ENCODE measurements at regions not wholly inside any gene's neighbourhood (a gene's known extent, or its start where the extent isn't known, plus 50 kb on each side); places are given as distances from the start of the nearest gene placed in this dataset.

- no peak for DNase-seq (ENCODE audit: low read depth)
Measured at GRCh38 chr9:86531273-86531970, 177.2 kb upstream of the TUT7 start.

GRCh38 chr9:86529496-86530275 lies 175.5 kb upstream of the TUT7 start:
- DNase-seq (ENCODE audit: low read depth) = peak; percentile 11

GRCh38 chr9:86526021-86526420 lies 171.8 kb upstream of the TUT7 start:
- no peak for DNase-seq (ENCODE audit: low read depth)

GRCh38 chr9:86525182-86525581 lies 171.0 kb upstream of the TUT7 start:
- DNase-seq (ENCODE audit: low read depth) = no peak

DNA sequence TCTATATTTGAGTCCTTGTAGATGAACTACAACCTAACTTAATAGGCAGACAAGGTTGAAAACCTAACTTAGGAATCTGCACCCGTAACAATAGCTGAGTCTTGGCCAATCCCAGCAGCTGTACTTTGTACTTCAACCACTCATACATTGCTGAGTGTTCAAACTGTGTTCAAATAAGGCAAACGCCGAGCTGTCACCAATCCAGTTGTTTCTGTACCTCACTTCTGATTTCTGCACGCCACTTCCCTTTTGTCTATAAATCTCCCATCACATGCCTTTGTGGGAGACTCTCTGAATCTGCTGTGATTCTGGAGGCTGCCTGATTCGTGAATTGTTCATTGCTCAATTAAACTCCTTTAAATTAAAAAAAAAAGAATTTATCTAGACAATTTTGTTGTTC lies 167.8 kb upstream of the TUT7 start:
- DNase-seq (ENCODE audit: low read depth) = no peak

DNA sequence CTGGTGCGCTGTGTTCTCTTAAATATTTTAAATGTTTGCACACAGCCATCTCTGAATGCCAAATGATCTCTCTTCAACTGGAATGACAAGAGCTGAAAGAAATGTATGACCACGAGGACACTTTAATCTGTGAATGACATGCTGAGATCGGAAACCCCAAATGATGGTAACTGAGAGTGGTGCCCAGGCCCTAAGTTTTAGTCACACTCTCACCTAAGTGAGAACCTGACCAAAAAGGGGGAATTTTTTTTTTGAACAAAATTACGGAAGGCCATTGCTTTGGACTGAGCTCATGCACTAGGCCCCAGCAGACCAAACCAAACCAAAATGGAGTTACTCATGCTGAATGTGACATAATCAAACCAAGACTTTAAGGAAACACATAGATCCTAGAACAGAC lies 167.1 kb upstream of the TUT7 start:
- no peak for DNase-seq (ENCODE audit: low read depth)

- no peak for DNase-seq (ENCODE audit: low read depth)
Measured at GRCh38 chr9:86519066-86519615, 164.9 kb upstream of the TUT7 start.

DNA sequence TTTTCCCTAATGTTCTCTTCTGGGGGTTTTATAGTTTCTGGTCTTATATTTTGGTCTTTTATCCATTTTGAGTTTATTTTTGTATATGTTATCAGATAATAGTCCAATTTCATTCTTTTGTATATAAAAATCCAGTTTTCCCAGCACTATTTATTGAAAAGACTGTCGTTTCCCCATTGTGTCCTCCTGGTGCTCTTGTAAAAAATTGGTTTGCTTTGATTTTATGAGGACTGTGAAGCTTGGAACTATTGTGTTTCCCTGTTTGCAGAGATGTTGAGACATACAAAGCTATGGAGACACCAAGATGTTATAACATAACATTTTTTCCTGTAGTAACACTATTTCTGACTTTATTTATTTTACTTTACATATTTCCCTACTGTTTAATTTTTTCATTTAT lies 163.3 kb upstream of the TUT7 start:
- DNase-seq (ENCODE audit: low read depth) = no peak

DNA sequence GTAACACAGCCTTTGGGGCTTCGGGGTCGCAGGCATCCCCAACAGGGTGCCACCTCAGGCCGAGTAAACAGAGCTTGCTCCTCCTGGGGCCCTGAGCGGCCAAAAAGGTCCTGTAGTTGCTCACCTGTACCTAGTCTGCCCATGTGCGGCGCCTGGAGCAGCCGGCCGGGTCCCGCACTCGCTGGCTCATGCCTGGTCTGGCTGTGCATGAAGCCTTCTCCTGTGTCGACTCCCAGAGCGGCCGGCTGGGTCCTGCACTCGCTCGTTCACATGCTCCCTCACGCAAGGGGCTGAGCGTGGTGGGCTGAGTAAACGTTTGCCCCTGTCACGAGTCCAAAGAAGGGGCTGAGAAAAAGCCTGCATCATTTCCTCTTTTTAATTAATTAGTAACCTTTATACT lies 162.4 kb upstream of the TUT7 start:
- DNase-seq (ENCODE audit: low read depth) = no peak

- DNase-seq (ENCODE audit: low read depth) = no peak
Measured at GRCh38 chr9:86515221-86515620, 161.0 kb upstream of the TUT7 start.

GRCh38 chr9:86513429-86513828 lies 159.2 kb upstream of the TUT7 start:
- no peak for DNase-seq (ENCODE audit: low read depth)

- DNase-seq (ENCODE audit: low read depth) = no peak
Measured at GRCh38 chr9:86512929-86513328, 158.7 kb upstream of the TUT7 start.

GRCh38 chr9:86511614-86512360 lies 157.6 kb upstream of the TUT7 start:
- DNase-seq (ENCODE audit: low read depth) = no peak

GRCh38 chr9:86508208-86508903 lies 154.1 kb upstream of the TUT7 start:
- no peak for DNase-seq (ENCODE audit: low read depth)

DNA sequence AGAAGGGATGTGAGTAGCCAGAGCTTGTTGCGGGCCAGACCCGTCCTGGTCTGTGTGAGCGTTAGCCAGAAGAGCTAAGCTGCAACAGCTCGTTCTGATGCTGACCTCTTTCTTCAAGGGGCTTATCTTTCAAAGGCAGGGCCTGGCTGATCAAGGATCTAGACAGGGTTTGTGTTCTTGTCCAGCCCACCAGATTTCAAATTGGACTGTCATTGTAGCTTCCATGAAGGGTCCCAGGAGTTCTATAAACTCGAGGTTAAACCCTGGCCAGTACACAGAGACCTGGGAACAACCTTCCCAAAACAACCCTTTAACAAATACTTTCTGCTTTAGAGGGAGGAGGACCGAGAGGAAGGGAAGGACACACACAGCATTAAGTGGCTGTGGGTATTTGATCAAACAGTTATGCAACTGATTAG lies 153.0 kb upstream of the TUT7 start:
- DNase-seq (ENCODE audit: low read depth) = no peak

DNA sequence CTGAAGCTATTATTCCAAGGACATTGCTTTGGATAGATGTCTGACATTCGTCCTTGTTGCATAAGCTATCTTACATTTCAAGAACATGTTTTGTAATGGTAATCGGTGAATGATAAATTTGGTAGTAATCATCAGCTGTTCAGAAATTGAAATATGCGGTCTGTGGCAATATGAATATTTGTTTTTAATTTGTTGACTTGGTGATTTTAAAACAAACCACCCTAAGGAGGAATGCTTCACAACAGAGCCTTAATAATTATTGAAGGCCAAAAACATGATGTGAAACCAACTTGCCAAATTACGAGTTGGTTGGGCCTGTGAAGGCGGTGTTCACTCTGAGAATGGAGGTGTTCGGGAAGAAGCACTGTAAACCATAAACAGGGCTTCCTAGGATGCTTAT lies 149.7 kb upstream of the TUT7 start:
- DNase-seq (ENCODE audit: low read depth) = no peak

- no peak for DNase-seq (ENCODE audit: low read depth)
Measured at GRCh38 chr9:86503314-86503713, 149.1 kb upstream of the TUT7 start.

GRCh38 chr9:86500667-86501435 lies 146.6 kb upstream of the TUT7 start:
- peak; percentile 88 for DNase-seq (ENCODE audit: low read depth)

- no peak for DNase-seq (ENCODE audit: low read depth)
Measured at GRCh38 chr9:86500031-86500430, 145.8 kb upstream of the TUT7 start.

DNA sequence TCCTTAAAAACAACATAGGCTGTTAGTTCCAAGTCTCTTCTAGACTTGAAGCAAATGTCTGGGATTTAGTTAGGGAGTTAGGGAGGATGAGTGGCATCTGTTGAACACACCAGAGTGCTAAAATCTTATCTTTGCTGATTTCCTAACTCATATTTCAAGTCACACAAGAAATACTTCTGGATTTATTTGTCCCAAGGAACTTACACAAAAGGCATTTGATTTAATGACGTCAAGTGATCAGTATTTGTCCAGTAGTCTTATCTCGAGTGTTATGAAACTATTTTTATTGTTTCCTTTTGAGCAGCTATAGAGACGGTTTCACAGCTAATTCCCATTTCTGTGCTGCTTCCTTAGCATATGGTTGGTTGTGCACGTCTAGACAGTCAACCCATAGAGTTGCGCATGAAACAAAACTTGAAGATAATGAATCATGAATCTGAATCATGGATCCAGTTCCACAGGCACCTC lies 140.5 kb upstream of the TUT7 start:
- peak; percentile 10 for DNase-seq (ENCODE audit: low read depth)
